Testis (tissue), 2 donors: ENCODE measurements at regions not wholly inside any gene's neighbourhood (a gene's known extent, or its start where the extent isn't known, plus 50 kb on each side); places are given as distances from the start of the nearest gene placed in this dataset.

Experiments used
- POLR2A ChIP-seq: fragments of 450-650 bp; IDR thresholded peaks from one replicate; pipeline ENCODE4 v1.6.1; 2017; ENCODE audit warnings: antibody characterized with exemption, mild to moderate bottlenecking, moderate library complexity
- TF ChIP-seq, protein P1 (sequence below), 3 experiments: fragments of 450-650 bp in 2 of 3; fragments of 200-600 bp in 1 of 3; sonication (generic) in 1 of 3; IDR thresholded peaks; one replicate each; pipeline ENCODE4 v1.5.1; 2016 to 2019; ENCODE audit warnings: antibody characterized with exemption in 3 of 3, mild to moderate bottlenecking in 2 of 3, moderate library complexity in 1 of 3

DNA sequence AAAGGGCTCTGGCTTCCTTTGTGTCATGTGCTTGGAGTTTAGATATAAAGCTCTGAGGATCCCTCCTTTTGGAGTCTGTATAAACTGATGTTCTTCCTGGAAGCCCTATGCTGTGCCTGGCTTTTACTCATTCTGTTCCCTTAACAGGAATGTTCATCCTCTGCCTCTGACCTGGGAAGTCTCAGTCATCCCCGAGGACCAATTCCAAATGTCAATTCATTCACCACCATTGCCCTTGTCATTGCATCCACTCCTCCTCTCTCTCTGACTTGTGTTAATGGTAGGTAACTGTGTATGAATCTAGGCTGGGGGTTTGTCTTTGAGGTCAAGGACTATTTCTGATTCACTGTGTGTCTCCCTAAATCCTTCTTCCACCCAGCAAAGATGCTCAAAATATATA lies 204.2 kb upstream of the CAMK1G start:
- TF ChIP-seq, protein P1, sequence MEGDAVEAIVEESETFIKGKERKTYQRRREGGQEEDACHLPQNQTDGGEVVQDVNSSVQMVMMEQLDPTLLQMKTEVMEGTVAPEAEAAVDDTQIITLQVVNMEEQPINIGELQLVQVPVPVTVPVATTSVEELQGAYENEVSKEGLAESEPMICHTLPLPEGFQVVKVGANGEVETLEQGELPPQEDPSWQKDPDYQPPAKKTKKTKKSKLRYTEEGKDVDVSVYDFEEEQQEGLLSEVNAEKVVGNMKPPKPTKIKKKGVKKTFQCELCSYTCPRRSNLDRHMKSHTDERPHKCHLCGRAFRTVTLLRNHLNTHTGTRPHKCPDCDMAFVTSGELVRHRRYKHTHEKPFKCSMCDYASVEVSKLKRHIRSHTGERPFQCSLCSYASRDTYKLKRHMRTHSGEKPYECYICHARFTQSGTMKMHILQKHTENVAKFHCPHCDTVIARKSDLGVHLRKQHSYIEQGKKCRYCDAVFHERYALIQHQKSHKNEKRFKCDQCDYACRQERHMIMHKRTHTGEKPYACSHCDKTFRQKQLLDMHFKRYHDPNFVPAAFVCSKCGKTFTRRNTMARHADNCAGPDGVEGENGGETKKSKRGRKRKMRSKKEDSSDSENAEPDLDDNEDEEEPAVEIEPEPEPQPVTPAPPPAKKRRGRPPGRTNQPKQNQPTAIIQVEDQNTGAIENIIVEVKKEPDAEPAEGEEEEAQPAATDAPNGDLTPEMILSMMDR (IDR thresholded peaks at IDR 0.05): no peak
- TF ChIP-seq POLR2A: no peak
